ENCODE measurements at regions not wholly inside any gene's neighbourhood (a gene's known extent, or its start where the extent isn't known, plus 50 kb on each side); places are given as distances from the start of the nearest gene placed in this dataset.

DNA sequence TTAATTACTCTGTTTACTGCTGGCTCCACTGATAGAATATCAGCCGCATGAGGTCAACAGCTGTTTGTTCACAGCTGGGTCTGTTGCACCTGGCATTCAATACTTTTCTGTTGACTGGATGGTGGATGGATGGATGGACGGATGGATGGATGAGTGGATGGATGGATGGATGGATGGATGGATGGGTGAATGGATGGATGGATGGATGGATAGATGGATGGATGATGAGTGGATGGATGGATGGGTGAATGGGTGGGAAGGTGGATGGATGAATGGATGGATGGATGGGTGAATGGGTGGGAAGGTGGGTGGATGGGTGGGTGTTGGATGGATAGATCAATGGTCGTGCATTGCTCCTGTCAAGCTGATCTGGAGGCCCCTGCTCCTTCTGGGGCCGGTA is 422.2 kb upstream of the SULF2 start:
- TF ChIP-seq, protein P1, sequence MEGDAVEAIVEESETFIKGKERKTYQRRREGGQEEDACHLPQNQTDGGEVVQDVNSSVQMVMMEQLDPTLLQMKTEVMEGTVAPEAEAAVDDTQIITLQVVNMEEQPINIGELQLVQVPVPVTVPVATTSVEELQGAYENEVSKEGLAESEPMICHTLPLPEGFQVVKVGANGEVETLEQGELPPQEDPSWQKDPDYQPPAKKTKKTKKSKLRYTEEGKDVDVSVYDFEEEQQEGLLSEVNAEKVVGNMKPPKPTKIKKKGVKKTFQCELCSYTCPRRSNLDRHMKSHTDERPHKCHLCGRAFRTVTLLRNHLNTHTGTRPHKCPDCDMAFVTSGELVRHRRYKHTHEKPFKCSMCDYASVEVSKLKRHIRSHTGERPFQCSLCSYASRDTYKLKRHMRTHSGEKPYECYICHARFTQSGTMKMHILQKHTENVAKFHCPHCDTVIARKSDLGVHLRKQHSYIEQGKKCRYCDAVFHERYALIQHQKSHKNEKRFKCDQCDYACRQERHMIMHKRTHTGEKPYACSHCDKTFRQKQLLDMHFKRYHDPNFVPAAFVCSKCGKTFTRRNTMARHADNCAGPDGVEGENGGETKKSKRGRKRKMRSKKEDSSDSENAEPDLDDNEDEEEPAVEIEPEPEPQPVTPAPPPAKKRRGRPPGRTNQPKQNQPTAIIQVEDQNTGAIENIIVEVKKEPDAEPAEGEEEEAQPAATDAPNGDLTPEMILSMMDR (IDR thresholded peaks at IDR 0.05) = no peak
- TF ChIP-seq POLR2A (IDR thresholded peaks at IDR 0.05) = no peak
